Left renal pelvis (tissue), 4 donors: ENCODE measurements at regions not wholly inside any gene's neighbourhood (a gene's known extent, or its start where the extent isn't known, plus 50 kb on each side); places are given as distances from the start of the nearest gene placed in this dataset.

ENCODE experiments used
- DNase-seq, 4 donors: peaks; one replicate each; pipeline ENCODE4 v3.0.0-alpha.2; 2013; ENCODE audit warnings: low read depth in 4 of 4, low spot score in 3 of 4

GRCh38 chr6:111957623-111958315 is 84.5 kb upstream of the FYN start:
- no peak for DNase-seq

- no peak for DNase-seq
Measured at GRCh38 chr6:111958534-111958933, 85.3 kb upstream of the FYN start.

- no peak for DNase-seq
Measured at GRCh38 chr6:111959766-111960165, 86.5 kb upstream of the FYN start.

GRCh38 chr6:111967131-111967530 is 86.8 kb upstream of the CCN6 start:
- DNase-seq, result no peak

- DNase-seq, result no peak
Measured at GRCh38 chr6:111970426-111970825, 83.5 kb upstream of the CCN6 start.

GRCh38 chr6:111971181-111971841 is 82.6 kb upstream of the CCN6 start:
- no peak for DNase-seq

- no peak for DNase-seq
Measured at GRCh38 chr6:111971866-111972532, 81.9 kb upstream of the CCN6 start.

- no peak for DNase-seq
Measured at GRCh38 chr6:111972745-111973117, 81.2 kb upstream of the CCN6 start.

GRCh38 chr6:111973118-111973761 is 80.7 kb upstream of the CCN6 start:
- DNase-seq, result no peak

GRCh38 chr6:111973927-111974639 is 79.8 kb upstream of the CCN6 start:
- DNase-seq, result no peak

GRCh38 chr6:111975466-111975865 is 78.4 kb upstream of the CCN6 start:
- no peak for DNase-seq

GRCh38 chr6:111976139-111976538 is 77.8 kb upstream of the CCN6 start:
- no peak for DNase-seq

GRCh38 chr6:111978532-111979149 is 75.3 kb upstream of the CCN6 start:
- DNase-seq, result no peak

- DNase-seq, result no peak
Measured at GRCh38 chr6:111979633-111980032, 74.3 kb upstream of the CCN6 start.

- no peak for DNase-seq
Measured at GRCh38 chr6:111980143-111980542, 73.8 kb upstream of the CCN6 start.

- no peak for DNase-seq
Measured at GRCh38 chr6:111980971-111981840, 72.7 kb upstream of the CCN6 start.

GRCh38 chr6:111982681-111983080 is 71.2 kb upstream of the CCN6 start:
- no peak for DNase-seq

- no peak for DNase-seq
Measured at GRCh38 chr6:111983193-111983592, 70.7 kb upstream of the CCN6 start.

GRCh38 chr6:111984081-111984480 is 69.8 kb upstream of the CCN6 start:
- DNase-seq, result no peak
